Astrocyte of the cerebellum (primary cell): ENCODE measurements at regions not wholly inside any gene's neighbourhood (a gene's known extent, or its start where the extent isn't known, plus 50 kb on each side); places are given as distances from the start of the nearest gene placed in this dataset.
"Not testable (repeated sequence)": the region's sequence is repeated elsewhere in the genome, so short reads cannot be mapped to it uniquely, and the experiment has no call there.

Experiments
- DNase-seq: peaks from one replicate; pipeline ENCODE4 v3.0.0-alpha.2; 2011; ENCODE audit warnings: low read depth
- H3K4me3 ChIP-seq: 2 replicates; pipeline ENCODE4 v1.5.1; 2011; ENCODE audit warnings: mild to moderate bottlenecking, low read depth, low read length, moderate library complexity
- CTCF ChIP-seq: IDR thresholded peaks from 2 replicates; pipeline ENCODE4 v1.5.1; 2012; ENCODE audit warnings: low read length, low read depth, moderate library complexity, mild to moderate bottlenecking; ENCODE audit errors: missing control alignments
- in situ Hi-C: cut with HindIII; loops from 2 replicates; pipeline ENCODE4 v1.10.0; 2017; ENCODE audit warnings: low sequenced_read_pairs

- no peak overlapping the region for H3K4me3 ChIP-seq
- TF ChIP-seq CTCF: no peak
- in situ Hi-C loops: no loop called here
- DNase-seq: no peak
Measured at GRCh38 chr9:29449306-29449705, 1876.0 kb upstream of the C9orf72 start.

- H3K4me3 ChIP-seq, DNase-seq, in situ Hi-C loops: not testable (repeated sequence)
Measured at GRCh38 chr9:29450343-29450875, 1877.1 kb upstream of the C9orf72 start.

- in situ Hi-C loops: no loop called here
- no peak overlapping the region for H3K4me3 ChIP-seq
- TF ChIP-seq CTCF: no peak
- DNase-seq: no peak
Measured at GRCh38 chr9:29456940-29457339, 1883.7 kb upstream of the C9orf72 start.

- TF ChIP-seq CTCF: no peak
- DNase-seq: no peak
- H3K4me3 ChIP-seq: no peak overlapping the region
- in situ Hi-C loops: no loop called here
Measured at GRCh38 chr9:29475471-29475870, 1902.2 kb upstream of the C9orf72 start.

GRCh38 chr9:29511680-29512079, 1938.4 kb upstream of the C9orf72 start:
- no peak for DNase-seq
- H3K4me3 ChIP-seq: no peak overlapping the region
- in situ Hi-C loops: no loop called here
- TF ChIP-seq CTCF: no peak

- DNase-seq: no peak
- H3K4me3 ChIP-seq: no peak overlapping the region
- in situ Hi-C loops: no loop called here
- no peak for TF ChIP-seq CTCF
Measured at GRCh38 chr9:29514336-29514735, 1941.1 kb upstream of the C9orf72 start.

- no peak for DNase-seq
- no peak for TF ChIP-seq CTCF
- no peak overlapping the region for H3K4me3 ChIP-seq
- in situ Hi-C loops: no loop called here
Measured at GRCh38 chr9:29514862-29515261, 1941.6 kb upstream of the C9orf72 start.
